ENCODE measurements at regions not wholly inside any gene's neighbourhood (a gene's known extent, or its start where the extent isn't known, plus 50 kb on each side); places are given as distances from the start of the nearest gene placed in this dataset.

DNA sequence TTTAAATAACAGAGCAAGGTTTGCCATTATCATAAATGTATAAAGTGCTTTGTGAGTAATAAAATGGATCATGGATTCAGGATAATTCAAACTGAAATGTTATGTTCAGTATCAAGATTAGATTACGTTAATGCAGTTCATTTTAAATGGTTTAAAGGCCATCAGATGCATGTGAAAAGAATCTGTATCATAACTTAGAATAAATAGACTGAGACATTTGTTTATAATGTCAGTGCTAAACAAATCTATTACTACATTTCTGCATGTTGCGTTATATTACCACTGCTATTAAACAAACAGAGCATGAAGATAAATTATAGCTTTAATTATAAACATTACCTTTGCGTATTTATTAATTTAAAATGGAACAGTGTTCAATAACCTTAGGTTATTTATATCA is 160.2 kb downstream of the TOX3 start:
- FAIRE-seq (no peak), DNase-seq (ENCODE audit: low spot score) (no peak), ATAC-seq (no peak)
- Histone ChIP-seq H3K9me3 (ENCODE audit: low read length) (no peaks in the 10 kb centered on the region), H3K4me2 (ENCODE audit: low read depth, low read length) (no peak overlapping the region), H3K36me3 (replicated peaks in 1 of 2; ENCODE audit: control insufficient read depth in 1 of 2, insufficient read depth in 2 of 2, low read length in 2 of 2) (no peaks in the 10 kb centered on the region), H3K79me2 (ENCODE audit: insufficient read depth, low read length) (no peaks in the 10 kb centered on the region), H4K20me1 (ENCODE audit: insufficient read depth, low read length) (no peaks in the 10 kb centered on the region), H3K4me1 (ENCODE audit: insufficient read depth, low read length) (peaks cover 48% of the 10 kb centered on the region), H2AFZ (ENCODE audit: low read length) (no peak overlapping the region), H3K27ac (ENCODE audit: extremely low read length, insufficient read depth, low read length) (no peak overlapping the region), H3K27me3 (ENCODE audit: control insufficient read depth in 1 of 2, insufficient read depth in 2 of 2, low read length in 2 of 2) (no peaks in the 10 kb centered on the region), H3K4me3 (replicated peaks in 1 of 3; ENCODE audit: insufficient read depth in 1 of 3, low read depth in 2 of 3, low read length in 3 of 3) (no peak overlapping the region), H3K9ac (ENCODE audit: insufficient read depth, low read depth, low read length) (no peak overlapping the region)
- CTCF ChIA-PET (ENCODE audit: low intra/inter-chr PET ratio, low total read pairs) = no interaction called here
- intact Hi-C loops (cut with micrococcal nuclease; ENCODE audit: unreplicated experiment) (no loop called here), in situ Hi-C loops (cut with HindIII; ENCODE audit: extremely low pct_ligation_motif_present, low pct_unique_long_range_greater_than_20kb) (no loop called here)
- no peak for TF ChIP-seq NR2F1 (CRISPR knock-in tag; IDR thresholded peaks at IDR 0.05)
- TF ChIP-seq, protein P1, sequence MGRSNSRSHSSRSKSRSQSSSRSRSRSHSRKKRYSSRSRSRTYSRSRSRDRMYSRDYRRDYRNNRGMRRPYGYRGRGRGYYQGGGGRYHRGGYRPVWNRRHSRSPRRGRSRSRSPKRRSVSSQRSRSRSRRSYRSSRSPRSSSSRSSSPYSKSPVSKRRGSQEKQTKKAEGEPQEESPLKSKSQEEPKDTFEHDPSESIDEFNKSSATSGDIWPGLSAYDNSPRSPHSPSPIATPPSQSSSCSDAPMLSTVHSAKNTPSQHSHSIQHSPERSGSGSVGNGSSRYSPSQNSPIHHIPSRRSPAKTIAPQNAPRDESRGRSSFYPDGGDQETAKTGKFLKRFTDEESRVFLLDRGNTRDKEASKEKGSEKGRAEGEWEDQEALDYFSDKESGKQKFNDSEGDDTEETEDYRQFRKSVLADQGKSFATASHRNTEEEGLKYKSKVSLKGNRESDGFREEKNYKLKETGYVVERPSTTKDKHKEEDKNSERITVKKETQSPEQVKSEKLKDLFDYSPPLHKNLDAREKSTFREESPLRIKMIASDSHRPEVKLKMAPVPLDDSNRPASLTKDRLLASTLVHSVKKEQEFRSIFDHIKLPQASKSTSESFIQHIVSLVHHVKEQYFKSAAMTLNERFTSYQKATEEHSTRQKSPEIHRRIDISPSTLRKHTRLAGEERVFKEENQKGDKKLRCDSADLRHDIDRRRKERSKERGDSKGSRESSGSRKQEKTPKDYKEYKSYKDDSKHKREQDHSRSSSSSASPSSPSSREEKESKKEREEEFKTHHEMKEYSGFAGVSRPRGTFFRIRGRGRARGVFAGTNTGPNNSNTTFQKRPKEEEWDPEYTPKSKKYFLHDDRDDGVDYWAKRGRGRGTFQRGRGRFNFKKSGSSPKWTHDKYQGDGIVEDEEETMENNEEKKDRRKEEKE (IDR thresholded peaks at IDR 0.05) = no peak
- TF ChIP-seq, protein P2, sequence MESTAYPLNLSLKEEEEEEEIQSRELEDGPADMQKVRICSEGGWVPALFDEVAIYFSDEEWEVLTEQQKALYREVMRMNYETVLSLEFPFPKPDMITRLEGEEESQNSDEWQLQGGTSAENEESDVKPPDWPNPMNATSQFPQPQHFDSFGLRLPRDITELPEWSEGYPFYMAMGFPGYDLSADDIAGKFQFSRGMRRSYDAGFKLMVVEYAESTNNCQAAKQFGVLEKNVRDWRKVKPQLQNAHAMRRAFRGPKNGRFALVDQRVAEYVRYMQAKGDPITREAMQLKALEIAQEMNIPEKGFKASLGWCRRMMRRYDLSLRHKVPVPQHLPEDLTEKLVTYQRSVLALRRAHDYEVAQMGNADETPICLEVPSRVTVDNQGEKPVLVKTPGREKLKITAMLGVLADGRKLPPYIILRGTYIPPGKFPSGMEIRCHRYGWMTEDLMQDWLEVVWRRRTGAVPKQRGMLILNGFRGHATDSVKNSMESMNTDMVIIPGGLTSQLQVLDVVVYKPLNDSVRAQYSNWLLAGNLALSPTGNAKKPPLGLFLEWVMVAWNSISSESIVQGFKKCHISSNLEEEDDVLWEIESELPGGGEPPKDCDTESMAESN (CRISPR knock-in tag; conservative IDR thresholded peaks at IDR 0.05) = no peak
- no peak for TF ChIP-seq ZFP1 (CRISPR knock-in tag; IDR thresholded peaks at IDR 0.05)
- TF ChIP-seq U2AF1 (optimal IDR thresholded peaks at IDR 0.05; ENCODE audit: low read depth, low read length) = no peak
- TF ChIP-seq, protein P3, sequence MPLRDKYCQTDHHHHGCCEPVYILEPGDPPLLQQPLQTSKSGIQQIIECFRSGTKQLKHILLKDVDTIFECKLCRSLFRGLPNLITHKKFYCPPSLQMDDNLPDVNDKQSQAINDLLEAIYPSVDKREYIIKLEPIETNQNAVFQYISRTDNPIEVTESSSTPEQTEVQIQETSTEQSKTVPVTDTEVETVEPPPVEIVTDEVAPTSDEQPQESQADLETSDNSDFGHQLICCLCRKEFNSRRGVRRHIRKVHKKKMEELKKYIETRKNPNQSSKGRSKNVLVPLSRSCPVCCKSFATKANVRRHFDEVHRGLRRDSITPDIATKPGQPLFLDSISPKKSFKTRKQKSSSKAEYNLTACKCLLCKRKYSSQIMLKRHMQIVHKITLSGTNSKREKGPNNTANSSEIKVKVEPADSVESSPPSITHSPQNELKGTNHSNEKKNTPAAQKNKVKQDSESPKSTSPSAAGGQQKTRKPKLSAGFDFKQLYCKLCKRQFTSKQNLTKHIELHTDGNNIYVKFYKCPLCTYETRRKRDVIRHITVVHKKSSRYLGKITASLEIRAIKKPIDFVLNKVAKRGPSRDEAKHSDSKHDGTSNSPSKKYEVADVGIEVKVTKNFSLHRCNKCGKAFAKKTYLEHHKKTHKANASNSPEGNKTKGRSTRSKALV (CRISPR knock-in tag; IDR thresholded peaks at IDR 0.05) = no peak
- no peak for TF ChIP-seq ZNF232 (CRISPR knock-in tag; IDR thresholded peaks at IDR 0.05; ENCODE audit: borderline replicate concordance)
- no peak for TF ChIP-seq STAT5B (CRISPR knock-in tag; IDR thresholded peaks at IDR 0.05)
- POLR2A ChIA-PET = no interaction called here
- 94% methylated on average over 3 of the region's 3 CpGs for WGBS (ENCODE audit: low lambda C conversion rate)
- BruUV-seq (replicated peaks) = no TSS peak
